ENCODE measurements at regions not wholly inside any gene's neighbourhood (a gene's known extent, or its start where the extent isn't known, plus 50 kb on each side); places are given as distances from the start of the nearest gene placed in this dataset.

GRCh38 chr9:89889865-89890264 lies 285.1 kb downstream of the GADD45G start:
- 80% methylated on average over 5 of the region's 5 CpGs for WGBS (ENCODE audit: low lambda C conversion rate, missing lambda C conversion rate)
- no peaks in the 10 kb centered on the region for H3K27me3 ChIP-seq
- no peak overlapping the region for H3K4me3 ChIP-seq
- TF ChIP-seq CTCF (IDR thresholded peaks at IDR 0.05; ENCODE audit: poor library complexity) (no peak), EZH2 (IDR thresholded peaks at IDR 0.05; ENCODE audit: borderline replicate concordance) (no peak), EZH2phosphoT487 (IDR thresholded peaks at IDR 0.05; ENCODE audit: low read depth, severe bottlenecking, unreplicated experiment) (no peak)
- H2AFZ ChIP-seq = no peak overlapping the region
- H3K9me2 ChIP-seq (replicated peaks; ENCODE audit: insufficient read depth) = no peaks in the 10 kb centered on the region
- no peak overlapping the region for H3K4me2 ChIP-seq
- no peaks in the 10 kb centered on the region for H4K20me1 ChIP-seq (ENCODE audit: insufficient read depth, poor library complexity, severe bottlenecking)
- H3K36me3 ChIP-seq (replicated peaks; ENCODE audit: insufficient read depth, low read depth) = no peaks in the 10 kb centered on the region
- no peaks in the 10 kb centered on the region for H3K79me2 ChIP-seq
- DNase-seq (ENCODE audit: low spot score) = no peak
- H3K4me1 ChIP-seq (ENCODE audit: insufficient read depth) = peaks cover 4% of the 10 kb centered on the region
- no peak overlapping the region for H3K27ac ChIP-seq
- no peaks in the 10 kb centered on the region for H3K9me3 ChIP-seq (ENCODE audit: low read depth)

- Histone ChIP-seq H3K4me1 (ENCODE audit: insufficient read depth) (peaks cover 4% of the 10 kb centered on the region), H3K4me2 (no peak overlapping the region), H2AFZ (no peak overlapping the region), H3K27me3 (no peaks in the 10 kb centered on the region), H3K79me2 (no peaks in the 10 kb centered on the region), H3K27ac (no peak overlapping the region), H3K9me2 (replicated peaks; ENCODE audit: insufficient read depth) (no peaks in the 10 kb centered on the region), H3K36me3 (replicated peaks; ENCODE audit: insufficient read depth, low read depth) (no peaks in the 10 kb centered on the region), H4K20me1 (ENCODE audit: insufficient read depth, poor library complexity, severe bottlenecking) (no peaks in the 10 kb centered on the region), H3K4me3 (no peak overlapping the region), H3K9me3 (ENCODE audit: low read depth) (no peaks in the 10 kb centered on the region)
- TF ChIP-seq CTCF (IDR thresholded peaks at IDR 0.05; ENCODE audit: poor library complexity) (no peak), EZH2 (IDR thresholded peaks at IDR 0.05; ENCODE audit: borderline replicate concordance) (no peak), EZH2phosphoT487 (IDR thresholded peaks at IDR 0.05; ENCODE audit: low read depth, severe bottlenecking, unreplicated experiment) (no peak)
- no peak for DNase-seq (ENCODE audit: low spot score)
- WGBS (ENCODE audit: low lambda C conversion rate, missing lambda C conversion rate) = 87% methylated on average over 14 of the region's 14 CpGs
Measured at GRCh38 chr9:89890326-89890980, 285.6 kb downstream of the GADD45G start.

GRCh38 chr9:89891221-89891590 lies 286.4 kb downstream of the GADD45G start:
- H4K20me1 ChIP-seq (ENCODE audit: insufficient read depth, poor library complexity, severe bottlenecking) = no peaks in the 10 kb centered on the region
- no peak overlapping the region for H3K4me2 ChIP-seq
- no peaks in the 10 kb centered on the region for H3K36me3 ChIP-seq (replicated peaks; ENCODE audit: insufficient read depth, low read depth)
- no peaks in the 10 kb centered on the region for H3K9me3 ChIP-seq (ENCODE audit: low read depth)
- 85% methylated on average over 5 of the region's 5 CpGs for WGBS (ENCODE audit: low lambda C conversion rate, missing lambda C conversion rate)
- H3K4me3 ChIP-seq = no peak overlapping the region
- DNase-seq (ENCODE audit: low spot score) = no peak
- no peaks in the 10 kb centered on the region for H3K27me3 ChIP-seq
- peaks cover 4% of the 10 kb centered on the region for H3K4me1 ChIP-seq (ENCODE audit: insufficient read depth)
- peak overlapping the region; percentile 30 for H3K27ac ChIP-seq
- no peak for TF ChIP-seq CTCF (IDR thresholded peaks at IDR 0.05; ENCODE audit: poor library complexity)
- TF ChIP-seq EZH2 (IDR thresholded peaks at IDR 0.05; ENCODE audit: borderline replicate concordance) = no peak
- no peak for TF ChIP-seq EZH2phosphoT487 (IDR thresholded peaks at IDR 0.05; ENCODE audit: low read depth, severe bottlenecking, unreplicated experiment)
- no peak overlapping the region for H2AFZ ChIP-seq
- no peaks in the 10 kb centered on the region for H3K9me2 ChIP-seq (replicated peaks; ENCODE audit: insufficient read depth)
- no peaks in the 10 kb centered on the region for H3K79me2 ChIP-seq

All from hepatocyte (in vitro differentiated cells).